ENCODE measurements at regions not wholly inside any gene's neighbourhood (a gene's known extent, or its start where the extent isn't known, plus 50 kb on each side); places are given as distances from the start of the nearest gene placed in this dataset.

GRCh38 chr4:35820003-35820402, 424.3 kb downstream of the ARAP2 start:
- H2AK5ac ChIP-seq (ENCODE audit: insufficient read length, low read length), result no peak overlapping the region
- no peak overlapping the region for H2BK12ac ChIP-seq (ENCODE audit: insufficient read length, low read depth, low read length)
- H2BK20ac ChIP-seq (ENCODE audit: low read depth, low read length, poor library complexity, severe bottlenecking), result no peak overlapping the region
- no peak overlapping the region for H3K9ac ChIP-seq (ENCODE audit: extremely low read depth, insufficient read length, low read length)
- H3K27ac ChIP-seq (ENCODE audit: insufficient read length, low read depth, low read length), result no peak overlapping the region
- H3K56ac ChIP-seq (ENCODE audit: insufficient read length, low read depth, low read length), result no peak overlapping the region
- no peaks in the 10 kb centered on the region for H3K27me3 Mint-ChIP-seq (ENCODE audit: low read depth)
- H3K14ac ChIP-seq (ENCODE audit: insufficient read depth, low read length), result no peak overlapping the region
- no peak overlapping the region for H3K18ac ChIP-seq (ENCODE audit: insufficient read length, low read depth, low read length)
- no peak overlapping the region for H2BK5ac ChIP-seq (ENCODE audit: insufficient read length, low read length)
- no peak overlapping the region for H4K8ac ChIP-seq (replicated peaks; ENCODE audit: insufficient read length, low read depth, low read length)
- TF ChIP-seq CTCF (conservative IDR thresholded peaks at IDR 0.05), result no peak
- WGBS (ENCODE audit: extremely low coverage, insufficient read length, low lambda C conversion rate), result no CpG with 5 or more reads among the region's 1 CpG
- H4K91ac ChIP-seq (ENCODE audit: insufficient read length, low read depth, low read length), result no peak overlapping the region
- no peak overlapping the region for H3K27ac Mint-ChIP-seq
- no peaks in the 10 kb centered on the region for H3K9me3 Mint-ChIP-seq
- no peak overlapping the region for H3K4ac ChIP-seq (ENCODE audit: low read depth, low read length)
- H3K79me2 ChIP-seq (ENCODE audit: insufficient read depth, low read length), result no peaks in the 10 kb centered on the region
- H2AFZ ChIP-seq (ENCODE audit: low read length), result no peak overlapping the region
- H3K4me1 Mint-ChIP-seq, result peaks cover 0 to 10% of the 10 kb centered on the region in 2 experiments; a peak in 2 of 4 replicates
- H3K4me1 ChIP-seq (ENCODE audit: insufficient read depth, low read length), result no peaks in the 10 kb centered on the region
- no peak overlapping the region for H2BK15ac ChIP-seq (ENCODE audit: low read depth, low read length)
- H3K36me3 Mint-ChIP-seq (ENCODE audit: insufficient read depth in 1 of 3, low read depth in 3 of 3), result no peaks in the 10 kb centered on the region; a peak in 1 of 7 replicates
- H3K4me3 Mint-ChIP-seq, result no peak overlapping the region
- no peaks in the 10 kb centered on the region for H3K9me3 ChIP-seq (ENCODE audit: control insufficient read depth, low read depth, low read length)
- no peaks in the 10 kb centered on the region for H4K20me1 ChIP-seq (ENCODE audit: control insufficient read depth, insufficient read depth, insufficient read length)
- H3K4me2 ChIP-seq (ENCODE audit: insufficient read depth, insufficient read length, low read length), result no peak overlapping the region
- no peak for DNase-seq
- no peak overlapping the region for H3T11ph ChIP-seq (ENCODE audit: low read length)
- no peak overlapping the region for H2BK120ac ChIP-seq (ENCODE audit: low read depth, low read length, poor library complexity, severe bottlenecking)
- no peak overlapping the region for H4K5ac ChIP-seq (ENCODE audit: insufficient read length, low read depth, low read length)
- no peaks in the 10 kb centered on the region for H3K23me2 ChIP-seq (ENCODE audit: insufficient read length, low read depth, low read length, poor library complexity, severe bottlenecking)
- H3K79me1 ChIP-seq (ENCODE audit: insufficient read depth, low read depth, low read length, poor library complexity, severe bottlenecking), result no peaks in the 10 kb centered on the region
- H3K23ac ChIP-seq (ENCODE audit: insufficient read length, low read depth, low read length), result no peak overlapping the region
- no peaks in the 10 kb centered on the region for H3K27me3 ChIP-seq (ENCODE audit: insufficient read depth, low read length)

Data from H9 (cell line).